Right cardiac atrium (tissue), 5 donors: ENCODE measurements at regions not wholly inside any gene's neighbourhood (a gene's known extent, or its start where the extent isn't known, plus 50 kb on each side); places are given as distances from the start of the nearest gene placed in this dataset.
"Not testable (repeated sequence)": the region's sequence is repeated elsewhere in the genome, so short reads cannot be mapped to it uniquely, and the experiment has no call there.

Experiments used
- ATAC-seq, 2 donors: fragments of 200-7000 bp; cut with Tn5 transposase; one replicate each; pipeline versions ENCODE4 v1.8.0 to v1.9.1; 2020; ENCODE audit warnings: moderate library complexity in 2 of 2, mild to moderate bottlenecking in 1 of 2
- DNase-seq, 3 donors: peaks; one replicate each; pipeline ENCODE4 v3.0.0-alpha.2; 2020
- H3K27ac ChIP-seq: one replicate; pipeline ENCODE4 v1.5.1; 2013; ENCODE audit warnings: mild to moderate bottlenecking, low read length, control low read depth, moderate library complexity
- H3K27me3 ChIP-seq: one replicate; pipeline ENCODE4 v1.6.1; 2013; ENCODE audit not compliant: control insufficient read depth, insufficient read depth
- H3K4me1 ChIP-seq: one replicate; pipeline ENCODE4 v1.6.1; 2013; ENCODE audit warnings: low read length; ENCODE audit not compliant: control insufficient read depth, insufficient read depth
- H3K4me3 ChIP-seq: one replicate; pipeline ENCODE4 v1.5.1; 2013; ENCODE audit warnings: low read length, control low read depth
- H3K9me3 ChIP-seq: one replicate; pipeline ENCODE4 v1.6.1; 2013; ENCODE audit warnings: low read length; ENCODE audit not compliant: control insufficient read depth
- WGBS: extraction: QIAGEN DNeasy Blood & Tissue Kit; methylation state at CpG from one replicate; pipeline ENCODE4 v1.1.7; 2013; 5-methylcytosine and 5-hydroxymethylcytosine counted together
- intact Hi-C, 4 donors: fragments of 100-400 bp; cut with DNase I; formaldehyde crosslinking; loops; one replicate each; pipeline versions ENCODE4 v1.11.0 to v1.14.0; 2022 to 2023
- donor health status: healthy with polysubstance abuse.
- donor health status: DM: no; HTN: yes; CAD: no.
- donor health status: DM: no; HTN: no; CAD: no.
- donor health status: DM: no; HTN: yes; CAD: no; lungs with severe emphysema.
- donor health status: DM: yes; HTN: yes; CAD: no.

DNA sequence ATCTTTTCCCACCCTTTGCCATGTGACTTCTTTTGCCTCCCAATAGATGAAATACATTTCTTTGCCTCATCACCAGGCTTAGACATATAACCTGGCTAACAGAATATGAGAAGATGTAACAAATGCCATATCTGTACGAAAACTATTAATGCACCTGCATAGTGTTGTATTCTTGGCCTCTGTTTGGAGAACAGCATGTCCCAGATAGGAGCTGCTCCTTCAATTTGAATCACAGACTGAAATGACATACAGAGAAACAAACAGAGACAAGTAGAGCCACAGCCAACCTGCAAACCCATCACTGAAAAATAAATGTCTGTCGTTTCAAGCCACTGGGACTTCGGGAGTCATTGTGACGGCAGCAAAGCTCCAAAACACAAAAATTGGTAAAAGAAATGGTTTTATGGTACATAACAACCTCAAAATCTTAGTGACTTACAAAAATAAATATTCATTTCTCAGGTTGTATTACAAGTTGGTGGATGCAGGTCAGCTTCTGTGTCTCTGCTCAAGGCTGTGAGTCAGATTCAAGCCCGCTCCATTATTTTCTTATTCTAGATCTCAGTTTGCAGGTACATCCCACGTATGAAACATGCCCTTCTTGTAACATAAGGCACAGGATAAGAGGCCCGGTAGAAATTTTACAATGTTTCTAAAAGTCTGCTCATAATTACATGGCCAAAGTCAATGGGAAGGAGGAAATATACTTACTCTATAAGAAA lies 171.3 kb upstream of the SOX6 start:
- Histone ChIP-seq H3K4me3 (no peak overlapping the region), H3K4me1 (peaks cover 3% of the 10 kb centered on the region), H3K27ac (no peak overlapping the region)

GRCh38 chr11:16526947-16527346 lies 170.6 kb upstream of the SOX6 start:
- Histone ChIP-seq H3K27ac (no peak overlapping the region), H3K27me3 (no peaks in the 10 kb centered on the region), H3K4me3 (no peak overlapping the region), H3K9me3 (no peaks in the 10 kb centered on the region), H3K4me1 (peaks cover 3% of the 10 kb centered on the region)
- DNase-seq (no peak), ATAC-seq (no peak)
- WGBS = 89% methylated on average over 1 of the region's 1 CpG
- intact Hi-C loops = no loop called here

More for the DNA sequence above, 171.3 kb upstream of the SOX6 start:
- 84% methylated on average over 7 of the region's 7 CpGs for WGBS
- intact Hi-C loops = no loop called here
- no peaks in the 10 kb centered on the region for H3K27me3 ChIP-seq
- H3K9me3 ChIP-seq = no peaks in the 10 kb centered on the region
- ATAC-seq (peak in 1 of 2 donors; percentile 40), DNase-seq (no peak)

- 94% methylated on average over 11 of the region's 11 CpGs for WGBS
Measured at GRCh38 chr11:16520713-16521112, 164.4 kb upstream of the SOX6 start.

GRCh38 chr11:16512899-16513241 lies 156.5 kb upstream of the SOX6 start:
- Histone ChIP-seq H3K27me3 (no peaks in the 10 kb centered on the region), H3K4me3 (no peak overlapping the region), H3K9me3 (no peaks in the 10 kb centered on the region), H3K4me1 (no peaks in the 10 kb centered on the region), H3K27ac (no peak overlapping the region)
- no peak for DNase-seq
- no peak for ATAC-seq
- intact Hi-C loops = no loop called here

More at GRCh38 chr11:16520713-16521112, 164.4 kb upstream of the SOX6 start:
- H3K9me3 ChIP-seq, H3K4me1 ChIP-seq, DNase-seq, H3K27me3 ChIP-seq, intact Hi-C loops, H3K4me3 ChIP-seq, ATAC-seq, H3K27ac ChIP-seq: not testable (repeated sequence)

- intact Hi-C loops = no loop called here
- DNase-seq (no peak), ATAC-seq (no peak)
- H3K9me3 ChIP-seq = no peaks in the 10 kb centered on the region
- 82% methylated on average over 2 of the region's 2 CpGs for WGBS
- H3K4me3 ChIP-seq = no peak overlapping the region
- no peaks in the 10 kb centered on the region for H3K4me1 ChIP-seq
- H3K27me3 ChIP-seq = no peaks in the 10 kb centered on the region
- no peak overlapping the region for H3K27ac ChIP-seq
Measured at GRCh38 chr11:16512198-16512898, 156.0 kb upstream of the SOX6 start.

GRCh38 chr11:16511116-16512114 lies 155.1 kb upstream of the SOX6 start:
- Histone ChIP-seq H3K27ac (no peak overlapping the region), H3K4me1 (no peaks in the 10 kb centered on the region), H3K27me3 (no peaks in the 10 kb centered on the region), H3K9me3 (no peaks in the 10 kb centered on the region), H3K4me3 (no peak overlapping the region)
- no peak for DNase-seq
- no peak for ATAC-seq
- 93% methylated on average over 2 of the region's 2 CpGs for WGBS
- intact Hi-C loops = no loop called here

GRCh38 chr11:16505481-16505880 lies 149.1 kb upstream of the SOX6 start:
- Histone ChIP-seq H3K4me1 (no peaks in the 10 kb centered on the region), H3K9me3 (no peaks in the 10 kb centered on the region), H3K4me3 (no peak overlapping the region), H3K27ac (no peak overlapping the region), H3K27me3 (no peaks in the 10 kb centered on the region)
- WGBS = 100% methylated on average over 1 of the region's 1 CpG
- intact Hi-C loops = no loop called here
- no peak for ATAC-seq
- no peak for DNase-seq

GRCh38 chr11:16503891-16504290 lies 147.5 kb upstream of the SOX6 start:
- H3K4me3 ChIP-seq, H3K9me3 ChIP-seq, ATAC-seq, DNase-seq, intact Hi-C loops, H3K27me3 ChIP-seq, H3K27ac ChIP-seq, H3K4me1 ChIP-seq: not testable (repeated sequence)
- WGBS = 98% methylated on average over 2 of the region's 2 CpGs

DNA sequence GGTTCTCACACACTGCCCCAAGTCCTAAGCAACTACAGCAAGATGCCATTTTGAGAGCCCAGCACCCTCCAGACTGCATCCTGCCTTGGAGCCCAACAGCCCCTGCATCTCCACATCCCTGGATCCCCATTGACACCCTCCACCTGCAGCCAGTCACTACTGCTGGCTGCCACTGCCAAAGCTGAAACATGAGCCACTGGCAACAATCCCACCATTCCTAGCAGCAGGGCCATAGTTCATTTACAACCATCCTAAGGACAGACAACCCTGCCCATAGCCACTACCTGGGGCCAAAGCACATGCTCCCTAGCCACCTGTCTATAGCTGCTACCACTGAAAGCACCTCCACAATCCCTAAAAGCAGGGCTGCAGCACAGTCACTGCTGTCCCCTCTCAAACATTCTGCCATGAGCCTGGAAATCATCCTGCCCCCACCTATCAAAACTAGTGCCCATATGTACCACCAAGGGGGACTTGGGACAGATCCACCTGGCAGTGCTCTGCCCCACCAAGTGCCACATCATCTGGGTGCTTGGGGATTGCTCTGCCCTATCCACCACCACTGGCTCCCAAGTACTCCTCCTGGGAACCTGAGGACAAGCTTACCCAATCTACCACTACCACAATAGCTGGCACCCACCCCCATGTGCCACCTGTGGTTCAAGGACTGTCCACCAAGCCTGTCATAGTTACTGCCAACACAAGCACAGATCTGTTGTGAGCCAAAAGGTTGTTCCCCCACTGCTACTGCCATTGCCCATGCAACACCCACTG lies 138.8 kb upstream of the SOX6 start:
- Histone ChIP-seq H3K27ac (no peak overlapping the region), H3K4me3 (no peak overlapping the region), H3K27me3 (no peaks in the 10 kb centered on the region), H3K9me3 (no peaks in the 10 kb centered on the region), H3K4me1 (no peaks in the 10 kb centered on the region)
- no peak for DNase-seq
- intact Hi-C loops = no loop called here
- peak; percentile 18 to 24 for ATAC-seq

GRCh38 chr11:16484434-16484833 lies 128.1 kb upstream of the SOX6 start:
- intact Hi-C loops = no loop called here
- no peak overlapping the region for H3K27ac ChIP-seq
- no peak for ATAC-seq
- no peaks in the 10 kb centered on the region for H3K9me3 ChIP-seq
- WGBS = 92% methylated on average over 7 of the region's 7 CpGs
- no peaks in the 10 kb centered on the region for H3K27me3 ChIP-seq
- no peak for DNase-seq
- H3K4me1 ChIP-seq = no peaks in the 10 kb centered on the region
- no peak overlapping the region for H3K4me3 ChIP-seq
